IMR-90 (cell line): ENCODE measurements at regions not wholly inside any gene's neighbourhood (a gene's known extent, or its start where the extent isn't known, plus 50 kb on each side); places are given as distances from the start of the nearest gene placed in this dataset.
A peak's percentile ranks its signal among the peaks of the same experiment; 100 is the strongest.

Source experiments
- ATAC-seq: fragments of 200-7000 bp; cut with Tn5 transposase; 2 replicates; pipeline ENCODE4 v1.9.1; 2020; ENCODE audit warnings: low read depth, mild to moderate bottlenecking, moderate library complexity
- BruUV-seq: library from RNA; stranded (reverse); fragments of 400-500 nt; replicated peaks from 2 replicates; lab custom pipeline; 2021; lab: Mats Ljungman, UMichigan
- CTCF ChIA-PET: fragments of 300-600 bp; formaldehyde crosslinking; extraction: SDS; loops from one replicate; lab custom pipeline; 2021; ENCODE audit warnings: antibody characterized with exemption; lab: Yijun Ruan, JAX
- POLR2A ChIA-PET: fragments of 300-600 bp; sonication (Branson Sonifier 250); formaldehyde crosslinking; loops from one replicate; lab custom pipeline; 2022; ENCODE audit warnings: antibody characterized with exemption; ENCODE audit not compliant: unreplicated experiment; lab: Charles Lee
- DNase-seq: peaks from one replicate; pipeline ENCODE4 v3.0.0; 2013
- H2AFZ ChIP-seq: replicated peaks from 2 replicates; pipeline ENCODE3; 2013; ENCODE audit warnings: low read length, mild to moderate bottlenecking; ENCODE audit not compliant: poor library complexity
- H2AK5ac ChIP-seq: 2 replicates; pipeline ENCODE4 v1.6.1; 2013; ENCODE audit warnings: low read depth, low read length, inconsistent platforms
- H2AK9ac ChIP-seq: replicated peaks from 2 replicates; pipeline ENCODE3; 2013; ENCODE audit warnings: mild to moderate bottlenecking, low read depth, low read length, moderate library complexity; ENCODE audit not compliant: poor library complexity
- H2BK120ac ChIP-seq: 2 replicates; pipeline ENCODE4 v1.6.1; 2013; ENCODE audit warnings: low read depth, low read length, inconsistent platforms
- H2BK15ac ChIP-seq: 3 replicates; pipeline ENCODE4 v1.6.1; 2013; ENCODE audit warnings: low read depth, low read length, inconsistent platforms
- H2BK20ac ChIP-seq: 2 replicates; pipeline ENCODE4 v1.6.1; 2013; ENCODE audit warnings: low read depth, mild to moderate bottlenecking, inconsistent platforms, low read length, moderate library complexity
- H2BK5ac ChIP-seq: 2 replicates; pipeline ENCODE4 v1.6.1; 2013; ENCODE audit warnings: mild to moderate bottlenecking, low read depth, low read length, inconsistent platforms; ENCODE audit not compliant: poor library complexity, severe bottlenecking
- H3K14ac ChIP-seq: replicated peaks from 2 replicates; pipeline ENCODE4 v1.6.1; 2013; ENCODE audit warnings: low read depth, low read length, inconsistent platforms
- H3K18ac ChIP-seq: 2 replicates; pipeline ENCODE4 v1.6.1; 2013; ENCODE audit warnings: low read depth, low read length, control low read depth
- H3K23ac ChIP-seq: 2 replicates; pipeline ENCODE4 v1.6.1; 2013; ENCODE audit warnings: low read depth, low read length, inconsistent platforms
- H3K27ac ChIP-seq: 2 replicates; pipeline ENCODE4 v1.5.1; 2013; ENCODE audit warnings: mild to moderate bottlenecking, control low read depth, low read length; ENCODE audit not compliant: insufficient read depth
- H3K27me3 ChIP-seq: 2 replicates; pipeline ENCODE4 v1.6.1; 2013; ENCODE audit warnings: low read length; ENCODE audit not compliant: control insufficient read depth, insufficient read depth
- H3K36me3 ChIP-seq: 2 replicates; pipeline ENCODE4 v1.6.1; 2013; ENCODE audit warnings: low read length, mixed read lengths; ENCODE audit not compliant: control insufficient read depth, insufficient read depth
- H3K4ac ChIP-seq: 2 replicates; pipeline ENCODE4 v1.6.1; 2013; ENCODE audit warnings: low read depth, low read length, inconsistent platforms
- H3K4me1 ChIP-seq: 2 replicates; pipeline ENCODE4 v1.6.1; 2013; ENCODE audit warnings: low read length, mixed read lengths; ENCODE audit not compliant: control insufficient read depth, insufficient read depth
- H3K4me2 ChIP-seq: 2 replicates; pipeline ENCODE4 v1.6.1; 2013; ENCODE audit warnings: low read depth, mild to moderate bottlenecking, control low read depth, low read length, moderate library complexity
- H3K4me3 ChIP-seq: 2 replicates; pipeline ENCODE4 v1.5.1; 2013; ENCODE audit warnings: low read depth, mild to moderate bottlenecking, control low read depth, low read length, moderate library complexity; ENCODE audit not compliant: insufficient read depth
- H3K56ac ChIP-seq: 2 replicates; pipeline ENCODE4 v1.6.1; 2013; ENCODE audit warnings: low read length, inconsistent platforms; ENCODE audit not compliant: insufficient read depth; ENCODE audit errors: extremely low read depth
- H3K79me1 ChIP-seq, 2 experiments: 2 replicates each; pipeline ENCODE4 v1.6.1; 2013; ENCODE audit warnings: low read length in 2 of 2, inconsistent platforms in 1 of 2, low read depth in 1 of 2
- H3K9ac ChIP-seq: 2 replicates; pipeline ENCODE4 v1.6.1; 2013; ENCODE audit warnings: low read depth, low read length, control low read depth
- H3K9me1 ChIP-seq: 2 replicates; pipeline ENCODE4 v1.6.1; 2013; ENCODE audit warnings: low read length, inconsistent platforms; ENCODE audit not compliant: insufficient read depth
- H3K9me3 ChIP-seq: 2 replicates; pipeline ENCODE4 v1.6.1; 2013; ENCODE audit warnings: low read length; ENCODE audit not compliant: control insufficient read depth, insufficient read depth
- H4K20me1 ChIP-seq: 2 replicates; pipeline ENCODE4 v1.6.1; 2013; ENCODE audit warnings: low read length, inconsistent platforms; ENCODE audit not compliant: insufficient read depth
- H4K5ac ChIP-seq: 2 replicates; pipeline ENCODE4 v1.6.1; 2013; ENCODE audit warnings: mild to moderate bottlenecking, low read depth, low read length, control low read depth
- H4K8ac ChIP-seq, 2 experiments: 2 replicates each; pipeline ENCODE4 v1.6.1; 2013; ENCODE audit warnings: low read depth in 2 of 2, low read length in 2 of 2, control low read depth in 1 of 2, inconsistent platforms in 1 of 2
- H4K91ac ChIP-seq: 2 replicates; pipeline ENCODE4 v1.6.1; 2013; ENCODE audit warnings: low read depth, low read length, inconsistent platforms; ENCODE audit not compliant: insufficient read depth
- BHLHE40 ChIP-seq: fragments of 150-350 bp; IDR thresholded peaks from 2 replicates; pipeline ENCODE4 v1.6.1; 2016; ENCODE audit warnings: mild to moderate bottlenecking, low read depth, low read length
- CEBPB ChIP-seq: IDR thresholded peaks from 2 replicates; pipeline ENCODE4 v1.6.1; 2012; ENCODE audit warnings: low read depth, low read length, improper control_type of control experiment
- CHD1 ChIP-seq: IDR thresholded peaks from 2 replicates; pipeline ENCODE4 v1.6.1; 2012; ENCODE audit warnings: low read depth, low read length, improper control_type of control experiment
- FOS ChIP-seq: fragments of 150-350 bp; IDR thresholded peaks from 2 replicates; pipeline ENCODE4 v1.6.1; 2016; ENCODE audit warnings: low read depth, low read length
- MAFK ChIP-seq: IDR thresholded peaks from 2 replicates; pipeline ENCODE4 v1.6.1; 2012; ENCODE audit warnings: low read depth, low read length, improper control_type of control experiment
- MAZ ChIP-seq: IDR thresholded peaks from 2 replicates; pipeline ENCODE4 v1.6.1; 2012; ENCODE audit warnings: low read depth, mild to moderate bottlenecking, low read length, improper control_type of control experiment, moderate library complexity, borderline replicate concordance
- MXI1 ChIP-seq: IDR thresholded peaks from 2 replicates; pipeline ENCODE4 v1.6.1; 2012; ENCODE audit warnings: low read depth, mild to moderate bottlenecking, low read length, moderate library complexity, borderline replicate concordance
- NFE2L2 ChIP-seq: fragments of 150-350 bp; IDR thresholded peaks from 2 replicates; pipeline ENCODE4 v1.6.1; 2016; ENCODE audit warnings: low read depth, mild to moderate bottlenecking, low read length
- POLR2A ChIP-seq: IDR thresholded peaks from 2 replicates; pipeline ENCODE4 v1.6.1; 2012; ENCODE audit warnings: mild to moderate bottlenecking, low read depth, low read length
- RAD21 ChIP-seq: IDR thresholded peaks from 2 replicates; pipeline ENCODE4 v1.6.1; 2012; ENCODE audit warnings: low read length, improper control_type of control experiment
- RCOR1 ChIP-seq: IDR thresholded peaks from 2 replicates; pipeline ENCODE4 v1.6.1; 2012; ENCODE audit warnings: mild to moderate bottlenecking, low read length, improper control_type of control experiment; ENCODE audit not compliant: insufficient replicate concordance
- RFX5 ChIP-seq: IDR thresholded peaks from 2 replicates; pipeline ENCODE4 v1.8.0; 2012; ENCODE audit warnings: low read depth, mild to moderate bottlenecking, low read length, moderate library complexity
- SMC3 ChIP-seq: fragments of 150-350 bp; IDR thresholded peaks from 2 replicates; pipeline ENCODE4 v1.6.1; 2016; ENCODE audit warnings: low read depth, mild to moderate bottlenecking, antibody characterized with exemption, low read length, moderate library complexity
- WGBS, 2 experiments: methylation state at CpG; one replicate each; pipeline versions ENCODE4 v1.1.5 to v1.1.7; 2013; ENCODE audit warnings: missing lambda C conversion rate in 2 of 2; ENCODE audit not compliant: insufficient read length in 1 of 2; ENCODE audit errors: extremely low coverage in 2 of 2; 5-methylcytosine and 5-hydroxymethylcytosine counted together
- dilution Hi-C: fragments of 300-500 bp; cut with HindIII; formaldehyde crosslinking; loops from one replicate; pipeline ENCODE4 v1.14.3; 2018; ENCODE audit warnings: low sequenced_read_pairs; ENCODE audit not compliant: unreplicated experiment
- in situ Hi-C: fragments of 300-500 bp; cut with MboI; formaldehyde crosslinking; loops from 3 replicates; pipeline ENCODE4 v1.14.3; 2019; ENCODE audit warnings: low sequenced_read_pairs, inconsistent platforms, mixed read lengths
- intact Hi-C: fragments of 100-400 bp; cut with micrococcal nuclease; formaldehyde crosslinking; loops from 2 replicates; pipeline ENCODE4 v1.10.0; 2022
- TF ChIP-seq, protein P1 (sequence below): fragments of 150-350 bp; IDR thresholded peaks from 2 replicates; pipeline ENCODE4 v1.6.1; 2017; ENCODE audit warnings: mild to moderate bottlenecking, antibody characterized with exemption, low read length, low read depth
- TF ChIP-seq, protein P2 (sequence below): conservative IDR thresholded peaks from 2 replicates; pipeline ENCODE4 v1.5.1; 2012; ENCODE audit warnings: mild to moderate bottlenecking, low read depth, low read length, improper control_type of control experiment
- TF ChIP-seq, protein P3 (sequence below): fragments of 150-350 bp; IDR thresholded peaks from 2 replicates; pipeline ENCODE4 v1.6.1; 2016; ENCODE audit warnings: low read depth, mild to moderate bottlenecking, low read length, moderate library complexity, borderline replicate concordance

DNA sequence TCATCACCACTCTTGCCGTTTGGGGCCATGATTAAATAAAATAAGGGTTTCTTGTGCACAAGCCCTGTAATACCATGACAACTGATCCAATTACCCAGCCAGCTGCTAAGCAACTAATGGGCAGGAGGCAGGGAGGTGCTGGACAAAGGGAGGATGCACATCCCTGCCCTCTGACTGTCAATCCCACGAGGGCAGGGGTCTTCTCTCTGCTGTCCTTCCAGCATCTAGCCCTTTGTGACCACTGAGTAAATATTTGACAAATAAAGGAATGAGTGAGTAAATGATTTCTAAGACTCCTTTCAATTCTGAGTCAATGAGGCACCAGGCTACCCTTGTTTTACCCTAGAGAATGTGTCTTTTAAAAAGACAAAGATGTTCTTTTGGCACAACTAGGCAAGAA lies 247.1 kb downstream of the SYK start:
- Histone ChIP-seq H3K27me3 (no peaks in the 10 kb centered on the region), H3K4me3 (no peak overlapping the region), H3K79me1 (no peaks in the 10 kb centered on the region), H3K9me3 (no peaks in the 10 kb centered on the region), H3K23ac (peak overlapping the region; percentile 37), H3K18ac (peak overlapping the region; percentile 10; the same call in 1 of the 2 replicates), H3K56ac (no peak overlapping the region), H3K36me3 (no peaks in the 10 kb centered on the region), H4K8ac (peak overlapping the region; percentile 38 to 66), H2BK15ac (peak overlapping the region; percentile 92), H4K5ac (no peak overlapping the region), H3K27ac (peak overlapping the region; percentile 38), H4K91ac (peak overlapping the region; percentile 80), H2BK5ac (peak overlapping the region; percentile 74), H3K14ac (peak overlapping the region; percentile 57), H2AFZ (peak overlapping the region; percentile 7), H2BK120ac (peak overlapping the region; percentile 93), H3K4ac (peak overlapping the region; percentile 84), H2BK20ac (peak overlapping the region; percentile 90), H2AK9ac (no peak overlapping the region), H3K9ac (no peak overlapping the region), H4K20me1 (no peaks in the 10 kb centered on the region), H3K9me1 (peaks cover 5% of the 10 kb centered on the region), H3K4me1 (peaks cover 9% of the 10 kb centered on the region), H2AK5ac (peak overlapping the region; percentile 72), H3K4me2 (no peak overlapping the region)
- TF ChIP-seq, protein P1, sequence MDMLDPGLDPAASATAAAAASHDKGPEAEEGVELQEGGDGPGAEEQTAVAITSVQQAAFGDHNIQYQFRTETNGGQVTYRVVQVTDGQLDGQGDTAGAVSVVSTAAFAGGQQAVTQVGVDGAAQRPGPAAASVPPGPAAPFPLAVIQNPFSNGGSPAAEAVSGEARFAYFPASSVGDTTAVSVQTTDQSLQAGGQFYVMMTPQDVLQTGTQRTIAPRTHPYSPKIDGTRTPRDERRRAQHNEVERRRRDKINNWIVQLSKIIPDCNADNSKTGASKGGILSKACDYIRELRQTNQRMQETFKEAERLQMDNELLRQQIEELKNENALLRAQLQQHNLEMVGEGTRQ = no peak
- no peak for TF ChIP-seq NFE2L2
- TF ChIP-seq FOS = no peak
- TF ChIP-seq MAZ = no peak
- no peak for TF ChIP-seq MXI1
- no peak for TF ChIP-seq RAD21
- no peak for TF ChIP-seq BHLHE40
- no peak for TF ChIP-seq SMC3
- TF ChIP-seq, protein P2, sequence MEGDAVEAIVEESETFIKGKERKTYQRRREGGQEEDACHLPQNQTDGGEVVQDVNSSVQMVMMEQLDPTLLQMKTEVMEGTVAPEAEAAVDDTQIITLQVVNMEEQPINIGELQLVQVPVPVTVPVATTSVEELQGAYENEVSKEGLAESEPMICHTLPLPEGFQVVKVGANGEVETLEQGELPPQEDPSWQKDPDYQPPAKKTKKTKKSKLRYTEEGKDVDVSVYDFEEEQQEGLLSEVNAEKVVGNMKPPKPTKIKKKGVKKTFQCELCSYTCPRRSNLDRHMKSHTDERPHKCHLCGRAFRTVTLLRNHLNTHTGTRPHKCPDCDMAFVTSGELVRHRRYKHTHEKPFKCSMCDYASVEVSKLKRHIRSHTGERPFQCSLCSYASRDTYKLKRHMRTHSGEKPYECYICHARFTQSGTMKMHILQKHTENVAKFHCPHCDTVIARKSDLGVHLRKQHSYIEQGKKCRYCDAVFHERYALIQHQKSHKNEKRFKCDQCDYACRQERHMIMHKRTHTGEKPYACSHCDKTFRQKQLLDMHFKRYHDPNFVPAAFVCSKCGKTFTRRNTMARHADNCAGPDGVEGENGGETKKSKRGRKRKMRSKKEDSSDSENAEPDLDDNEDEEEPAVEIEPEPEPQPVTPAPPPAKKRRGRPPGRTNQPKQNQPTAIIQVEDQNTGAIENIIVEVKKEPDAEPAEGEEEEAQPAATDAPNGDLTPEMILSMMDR = no peak
- no peak for TF ChIP-seq CHD1
- TF ChIP-seq CEBPB = no peak
- no peak for TF ChIP-seq POLR2A
- TF ChIP-seq RCOR1 = no peak
- TF ChIP-seq, protein P3, sequence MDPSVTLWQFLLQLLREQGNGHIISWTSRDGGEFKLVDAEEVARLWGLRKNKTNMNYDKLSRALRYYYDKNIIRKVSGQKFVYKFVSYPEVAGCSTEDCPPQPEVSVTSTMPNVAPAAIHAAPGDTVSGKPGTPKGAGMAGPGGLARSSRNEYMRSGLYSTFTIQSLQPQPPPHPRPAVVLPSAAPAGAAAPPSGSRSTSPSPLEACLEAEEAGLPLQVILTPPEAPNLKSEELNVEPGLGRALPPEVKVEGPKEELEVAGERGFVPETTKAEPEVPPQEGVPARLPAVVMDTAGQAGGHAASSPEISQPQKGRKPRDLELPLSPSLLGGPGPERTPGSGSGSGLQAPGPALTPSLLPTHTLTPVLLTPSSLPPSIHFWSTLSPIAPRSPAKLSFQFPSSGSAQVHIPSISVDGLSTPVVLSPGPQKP = no peak
- no peak for TF ChIP-seq RFX5
- TF ChIP-seq MAFK = no peak
- ATAC-seq (no peak), DNase-seq (no peak)
- no TSS peak for BruUV-seq
- dilution Hi-C loops = no loop called here
- in situ Hi-C loops = no loop called here
- intact Hi-C loops = no loop called here
- no CpG with 5 or more reads among the region's 2 CpGs for WGBS, 2 experiments
- ChIA-PET POLR2A (no interaction called here), CTCF (interaction anchor here (0.7 kb wide), 1 partner anchor 1490 kb away, joined by 3 read pairs; no protein-coding TSS in a partner anchor)
